GM11168 (cell line): ENCODE measurements at regions not wholly inside any gene's neighbourhood (a gene's known extent, or its start where the extent isn't known, plus 50 kb on each side); places are given as distances from the start of the nearest gene placed in this dataset.
"Not testable (repeated sequence)": the region's sequence is repeated elsewhere in the genome, so short reads cannot be mapped to it uniquely, and the experiment has no call there.

Source experiments
- in situ Hi-C: fragments of 300-500 bp; cut with MboI; formaldehyde crosslinking; loops from one replicate; pipeline ENCODE4 v1.12.0; 2022; ENCODE audit warnings: low sequenced_read_pairs; ENCODE audit not compliant: unreplicated experiment

GRCh38 chr6:85047818-85048217, 283.4 kb upstream of the TBX18 start:
- in situ Hi-C loops = no loop called here

- in situ Hi-C loops = not testable (repeated sequence)
Observed at GRCh38 chr6:85045767-85046166, 281.4 kb upstream of the TBX18 start.

- in situ Hi-C loops = no loop called here
Observed at GRCh38 chr6:85044361-85044760, 280.0 kb upstream of the TBX18 start.

- in situ Hi-C loops = no loop called here
Observed at GRCh38 chr6:85041376-85041775, 277.0 kb upstream of the TBX18 start.

GRCh38 chr6:85037221-85037620, 272.8 kb upstream of the TBX18 start:
- in situ Hi-C loops = no loop called here

- in situ Hi-C loops = no loop called here
Observed at GRCh38 chr6:85035766-85036165, 271.4 kb upstream of the TBX18 start.

- in situ Hi-C loops = no loop called here
Observed at GRCh38 chr6:85033547-85033946, 269.1 kb upstream of the TBX18 start.

GRCh38 chr6:85026021-85026420, 261.6 kb upstream of the TBX18 start:
- in situ Hi-C loops = no loop called here

GRCh38 chr6:85023721-85024120, 259.3 kb upstream of the TBX18 start:
- in situ Hi-C loops = no loop called here

GRCh38 chr6:85017352-85017751, 253.0 kb upstream of the TBX18 start:
- in situ Hi-C loops = no loop called here

GRCh38 chr6:85016726-85017125, 252.3 kb upstream of the TBX18 start:
- in situ Hi-C loops = no loop called here

- in situ Hi-C loops = no loop called here
Observed at GRCh38 chr6:85015396-85015990, 251.1 kb upstream of the TBX18 start.

GRCh38 chr6:85010865-85011264, 246.5 kb upstream of the TBX18 start:
- in situ Hi-C loops = no loop called here

GRCh38 chr6:85008296-85009009, 244.1 kb upstream of the TBX18 start:
- in situ Hi-C loops = no loop called here

GRCh38 chr6:85006362-85006761, 242.0 kb upstream of the TBX18 start:
- in situ Hi-C loops = no loop called here

- in situ Hi-C loops = no loop called here
Observed at GRCh38 chr6:85005494-85005893, 241.1 kb upstream of the TBX18 start.

- in situ Hi-C loops = no loop called here
Observed at GRCh38 chr6:85004361-85004995, 240.1 kb upstream of the TBX18 start.

- in situ Hi-C loops = no loop called here
Observed at GRCh38 chr6:85002847-85003246, 238.4 kb upstream of the TBX18 start.

- in situ Hi-C loops = no loop called here
Observed at GRCh38 chr6:85000001-85000400, 235.6 kb upstream of the TBX18 start.

- in situ Hi-C loops = no loop called here
Observed at GRCh38 chr6:84998223-84998622, 233.8 kb upstream of the TBX18 start.

- in situ Hi-C loops = not testable (repeated sequence)
Observed at GRCh38 chr6:84988766-84989165, 224.4 kb upstream of the TBX18 start.

GRCh38 chr6:84985490-84985889, 221.1 kb upstream of the TBX18 start:
- in situ Hi-C loops = not testable (repeated sequence)
